Caco-2 (cell line): ENCODE measurements at regions not wholly inside any gene's neighbourhood (a gene's known extent, or its start where the extent isn't known, plus 50 kb on each side); places are given as distances from the start of the nearest gene placed in this dataset.

Experiments used
- BruUV-seq: library from RNA; stranded (reverse); fragments of 400-500 nt; replicated peaks from 2 replicates; lab custom pipeline; 2021; lab: Mats Ljungman, UMichigan
- CTCF ChIA-PET: fragments of 300-600 bp; sonication (Branson Sonifier 250); formaldehyde crosslinking; loops from one replicate; lab custom pipeline; 2022; ENCODE audit warnings: antibody characterized with exemption; lab: Charles Lee
- POLR2A ChIA-PET: fragments of 300-600 bp; sonication (Branson Sonifier 250); formaldehyde crosslinking; loops from one replicate; lab custom pipeline; 2022; ENCODE audit warnings: antibody characterized with exemption; lab: Charles Lee
- DNase-seq, 2 experiments: peaks; one replicate each; pipeline versions ENCODE4 v3.0.0 to v3.0.0-alpha.2; 2020 to 2022
- H3K27me3 ChIP-seq: replicated peaks from 2 replicates; pipeline ENCODE4 v1.6.0; 2011; ENCODE audit warnings: low read length; ENCODE audit not compliant: control insufficient read depth, insufficient read depth
- H3K36me3 ChIP-seq: 2 replicates; pipeline ENCODE4 v1.5.1; 2011; ENCODE audit warnings: low read length; ENCODE audit not compliant: control insufficient read depth, insufficient read depth
- H3K4me1 ChIP-seq: fragments of 250-450 bp; sonication (Bioruptor Pico); 2 replicates; pipeline ENCODE4 v1.5.1; 2020; ENCODE audit warnings: mild to moderate bottlenecking
- H3K4me3 ChIP-seq: 2 replicates; pipeline ENCODE4 v1.5.1; 2011; ENCODE audit warnings: low read depth, mild to moderate bottlenecking, control low read depth, low read length
- H3K9me3 ChIP-seq: fragments of 250-450 bp; sonication (Bioruptor Pico); 2 replicates; pipeline ENCODE4 v1.5.1; 2020; ENCODE audit warnings: mild to moderate bottlenecking, moderate library complexity
- H3K27ac Mint-ChIP-seq: one replicate; pipeline ENCODE4 v1.8.0; 2022; ENCODE audit warnings: mixed read lengths; ENCODE audit not compliant: unreplicated experiment
- H3K27me3 Mint-ChIP-seq: one replicate; pipeline ENCODE4 v1.8.0; 2022; ENCODE audit warnings: mixed read lengths; ENCODE audit not compliant: insufficient read depth, unreplicated experiment
- H3K36me3 Mint-ChIP-seq: one replicate; pipeline ENCODE4 v1.8.0; 2022; ENCODE audit warnings: mild to moderate bottlenecking, mixed read lengths; ENCODE audit not compliant: insufficient read depth, unreplicated experiment
- H3K4me1 Mint-ChIP-seq: one replicate; pipeline ENCODE4 v1.8.0; 2022; ENCODE audit warnings: low read depth, mixed read lengths; ENCODE audit not compliant: unreplicated experiment
- H3K4me3 Mint-ChIP-seq: one replicate; pipeline ENCODE4 v1.8.0; 2022; ENCODE audit warnings: mild to moderate bottlenecking, moderate library complexity, mixed read lengths; ENCODE audit not compliant: unreplicated experiment
- H3K9me3 Mint-ChIP-seq: one replicate; pipeline ENCODE4 v1.8.0; 2022; ENCODE audit warnings: mixed read lengths; ENCODE audit not compliant: unreplicated experiment
- intact Hi-C: fragments of 100-400 bp; cut with micrococcal nuclease; formaldehyde crosslinking; loops from one replicate; pipeline ENCODE4 v1.10.0; 2022; ENCODE audit not compliant: unreplicated experiment
- TF ChIP-seq, protein P1 (sequence below), 2 experiments: fragments of 200-600 bp in 1 of 2; IDR thresholded peaks; 1 replicate in 1 of 2; 2 replicates in 1 of 2; pipeline versions ENCODE4 v1.5.1 to v1.8.0; 2011 to 2022; ENCODE audit warnings: antibody characterized with exemption in 1 of 2, control low read depth in 1 of 2, inconsistent platforms in 1 of 2, low read depth in 1 of 2, low read length in 1 of 2, mild to moderate bottlenecking in 1 of 2, moderate library complexity in 1 of 2; ENCODE audit not compliant: insufficient read depth in 1 of 2, severe bottlenecking in 1 of 2, unreplicated experiment in 1 of 2

- BruUV-seq: no TSS peak
- TF ChIP-seq, protein P1, sequence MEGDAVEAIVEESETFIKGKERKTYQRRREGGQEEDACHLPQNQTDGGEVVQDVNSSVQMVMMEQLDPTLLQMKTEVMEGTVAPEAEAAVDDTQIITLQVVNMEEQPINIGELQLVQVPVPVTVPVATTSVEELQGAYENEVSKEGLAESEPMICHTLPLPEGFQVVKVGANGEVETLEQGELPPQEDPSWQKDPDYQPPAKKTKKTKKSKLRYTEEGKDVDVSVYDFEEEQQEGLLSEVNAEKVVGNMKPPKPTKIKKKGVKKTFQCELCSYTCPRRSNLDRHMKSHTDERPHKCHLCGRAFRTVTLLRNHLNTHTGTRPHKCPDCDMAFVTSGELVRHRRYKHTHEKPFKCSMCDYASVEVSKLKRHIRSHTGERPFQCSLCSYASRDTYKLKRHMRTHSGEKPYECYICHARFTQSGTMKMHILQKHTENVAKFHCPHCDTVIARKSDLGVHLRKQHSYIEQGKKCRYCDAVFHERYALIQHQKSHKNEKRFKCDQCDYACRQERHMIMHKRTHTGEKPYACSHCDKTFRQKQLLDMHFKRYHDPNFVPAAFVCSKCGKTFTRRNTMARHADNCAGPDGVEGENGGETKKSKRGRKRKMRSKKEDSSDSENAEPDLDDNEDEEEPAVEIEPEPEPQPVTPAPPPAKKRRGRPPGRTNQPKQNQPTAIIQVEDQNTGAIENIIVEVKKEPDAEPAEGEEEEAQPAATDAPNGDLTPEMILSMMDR (IDR thresholded peaks at IDR 0.05; ENCODE audit: insufficient read depth in 1 of 2, low read depth in 1 of 2, low read length in 1 of 2, severe bottlenecking in 1 of 2, unreplicated experiment in 1 of 2): no peak
- Histone ChIP-seq H3K4me3 (no peak overlapping the region), H3K4me1 (no peaks in the 10 kb centered on the region), H3K36me3 (no peaks in the 10 kb centered on the region), H3K9me3 (peaks cover 10% of the 10 kb centered on the region; the same call in 1 of the 2 replicates), H3K27me3 (no peaks in the 10 kb centered on the region)
- Mint-ChIP-seq H3K36me3 (no peaks in the 10 kb centered on the region), H3K27me3 (no peaks in the 10 kb centered on the region), H3K4me3 (no peak overlapping the region), H3K4me1 (no peaks in the 10 kb centered on the region), H3K9me3 (peaks cover 22% of the 10 kb centered on the region), H3K27ac (no peak overlapping the region)
- DNase-seq: no peak
- CTCF ChIA-PET: no interaction called here
- intact Hi-C loops: no loop called here
- POLR2A ChIA-PET: no interaction called here
Observed at GRCh38 chr6:9628819-9629218, 786.1 kb downstream of the TFAP2A start.

GRCh38 chr6:9627916-9628315 is 787.0 kb downstream of the TFAP2A start:
- peaks cover 10% of the 10 kb centered on the region; the same call in 1 of the 2 replicates for H3K9me3 ChIP-seq
- Mint-ChIP-seq H3K4me1 (no peaks in the 10 kb centered on the region), H3K36me3 (no peaks in the 10 kb centered on the region), H3K9me3 (peaks cover 22% of the 10 kb centered on the region), H3K27ac (no peak overlapping the region), H3K4me3 (no peak overlapping the region), H3K27me3 (no peaks in the 10 kb centered on the region)
- POLR2A ChIA-PET: no interaction called here
- DNase-seq: no peak
- H3K36me3 ChIP-seq: no peaks in the 10 kb centered on the region
- TF ChIP-seq, protein P1 (IDR thresholded peaks at IDR 0.05; ENCODE audit: insufficient read depth in 1 of 2, low read depth in 1 of 2, low read length in 1 of 2, severe bottlenecking in 1 of 2, unreplicated experiment in 1 of 2): no peak
- intact Hi-C loops: no loop called here
- no peak overlapping the region for H3K4me3 ChIP-seq
- H3K4me1 ChIP-seq: no peaks in the 10 kb centered on the region
- no peaks in the 10 kb centered on the region for H3K27me3 ChIP-seq
- BruUV-seq: no TSS peak
- CTCF ChIA-PET: no interaction called here

DNA sequence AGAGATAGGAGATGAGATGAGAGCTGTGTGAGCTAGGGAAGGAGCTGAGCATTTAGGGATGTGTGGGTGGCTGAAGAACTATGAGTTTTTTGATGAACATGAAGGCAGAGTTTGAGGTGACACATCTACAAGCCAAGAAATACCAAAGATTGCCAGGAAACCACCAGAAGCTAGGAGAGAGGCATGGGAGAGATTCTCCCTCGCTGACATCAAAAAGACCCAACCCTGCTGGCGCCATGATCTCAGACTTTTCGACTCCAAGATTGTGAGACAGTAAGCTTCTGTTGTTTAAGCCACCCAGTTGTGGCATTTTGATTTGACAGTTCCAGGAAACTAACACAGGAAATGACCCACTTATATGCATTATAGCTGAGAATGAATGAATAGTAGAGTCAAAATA is 790.9 kb downstream of the TFAP2A start:
- no peaks in the 10 kb centered on the region for H3K36me3 Mint-ChIP-seq
- H3K27ac Mint-ChIP-seq: no peak overlapping the region
- H3K9me3 ChIP-seq: no peaks in the 10 kb centered on the region; the same call in 1 of the 2 replicates
- H3K4me3 Mint-ChIP-seq: no peak overlapping the region
- H3K4me1 ChIP-seq: no peaks in the 10 kb centered on the region
- no peak for DNase-seq
- no peak overlapping the region for H3K4me3 ChIP-seq
- no peaks in the 10 kb centered on the region for H3K27me3 ChIP-seq
- TF ChIP-seq, protein P1 (IDR thresholded peaks at IDR 0.05; ENCODE audit: insufficient read depth in 1 of 2, low read depth in 1 of 2, low read length in 1 of 2, severe bottlenecking in 1 of 2, unreplicated experiment in 1 of 2): no peak
- BruUV-seq: no TSS peak
- H3K4me1 Mint-ChIP-seq: no peaks in the 10 kb centered on the region
- H3K9me3 Mint-ChIP-seq: no peaks in the 10 kb centered on the region
- no peaks in the 10 kb centered on the region for H3K36me3 ChIP-seq
- H3K27me3 Mint-ChIP-seq: no peaks in the 10 kb centered on the region
- intact Hi-C loops: no loop called here
- CTCF ChIA-PET: no interaction called here
- POLR2A ChIA-PET: no interaction called here
